ENCODE measurements at regions not wholly inside any gene's neighbourhood (a gene's known extent, or its start where the extent isn't known, plus 50 kb on each side); places are given as distances from the start of the nearest gene placed in this dataset.

DNA sequence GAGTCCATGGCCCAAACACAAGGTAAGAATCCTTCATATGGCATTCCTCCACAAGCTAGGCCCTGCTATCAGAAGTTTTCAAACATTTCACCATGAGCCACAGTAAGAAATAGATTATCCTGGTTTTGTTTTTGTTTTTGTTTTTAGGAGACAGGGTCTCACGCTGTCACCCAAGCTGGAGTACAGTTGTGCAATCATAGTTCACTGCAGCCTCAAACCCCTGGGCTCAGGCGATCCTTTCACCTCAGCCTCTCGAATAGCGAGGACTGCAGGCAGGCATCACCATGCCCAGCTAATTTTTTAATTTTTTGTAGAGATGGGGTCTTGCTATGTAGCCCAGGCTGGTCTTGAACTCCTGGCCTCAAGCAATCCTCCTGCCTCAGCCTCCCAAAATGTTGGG lies 218.8 kb downstream of the TOMM20 start (continued):
- TF ChIP-seq ZNF592 (IDR thresholded peaks at IDR 0.05) (no peak), DDX20 (tag; IDR thresholded peaks at IDR 0.05; ENCODE audit: low read depth) (no peak), CEBPG (CRISPR knock-in tag; IDR thresholded peaks at IDR 0.05) (no peak), CEBPG (tag; conservative IDR thresholded peaks at IDR 0.05 in 1 of 2, IDR thresholded peaks at IDR 0.05 in 1 of 2) (peak in 1 of 2 experiments; percentile 21; a peak in 2 of 4 replicates), KAT7 (CRISPR knock-in tag; IDR thresholded peaks at IDR 0.05; ENCODE audit: borderline replicate concordance) (no peak)

- no peak overlapping the region for H3K27ac ChIP-seq (ENCODE audit: extremely low read depth, low read depth, low read length)
- WGBS (ENCODE audit: insufficient coverage, low coverage, missing lambda C conversion rate) = 36% methylated on average over 1 of the region's 1 CpG
- CTCF ChIA-PET (ENCODE audit: low intra/inter-chr PET ratio) = no interaction called here
Measured at GRCh38 chr1:234909307-234909810, 219.3 kb downstream of the TOMM20 start.

More at GRCh38 chr1:234909307-234909810, 219.3 kb downstream of the TOMM20 start:
- H3K9me1 ChIP-seq (ENCODE audit: control insufficient read depth, insufficient read depth, low read length) = no peaks in the 10 kb centered on the region
- H2AFZ ChIP-seq (ENCODE audit: low read depth, low read length) = no peak overlapping the region
- H3K36me3 ChIP-seq (ENCODE audit: control insufficient read depth, insufficient read depth, low read length) = no peaks in the 10 kb centered on the region
- H3K4me3 ChIP-seq = no peak overlapping the region
- intact Hi-C loops (cut with micrococcal nuclease) = no loop called here
- no peaks in the 10 kb centered on the region; a peak in 1 of 5 replicates for H3K4me1 ChIP-seq (replicated peaks in 1 of 2; ENCODE audit: control insufficient read depth in 2 of 2, insufficient read depth in 2 of 2, low read length in 2 of 2)
- POLR2A ChIA-PET = interaction anchor here (0.7 to 1.4 kb wide), 3 partner anchors 13 to 422 kb away, joined by 3 read pairs; no protein-coding TSS in a partner anchor
- H4K20me1 ChIP-seq (replicated peaks; ENCODE audit: control insufficient read depth, insufficient read depth, low read length) = no peaks in the 10 kb centered on the region
- no peaks in the 10 kb centered on the region for H3K27me3 ChIP-seq (ENCODE audit: control insufficient read depth in 2 of 2, insufficient read depth in 2 of 2, low read length in 2 of 2)
- H3K4me2 ChIP-seq (ENCODE audit: insufficient read depth, low read length) = no peak overlapping the region
- H3K9ac ChIP-seq (ENCODE audit: insufficient read depth in 1 of 2, low read depth in 2 of 2, low read length in 2 of 2) = no peak overlapping the region
- FAIRE-seq (no peak), ATAC-seq (no peak), DNase-seq (ENCODE audit: extremely low read depth in 1 of 4, low spot score in 3 of 4) (no peak)
- in situ Hi-C loops (cut with MboI) = no loop called here
- no peaks in the 10 kb centered on the region for H3K79me2 ChIP-seq (ENCODE audit: control insufficient read depth, insufficient read depth, low read length)
- no peaks in the 10 kb centered on the region for H3K9me3 ChIP-seq (replicated peaks; ENCODE audit: control insufficient read depth, insufficient read depth, low read depth, low read length)
- TF ChIP-seq NUFIP1 (IDR thresholded peaks at IDR 0.05; ENCODE audit: partially characterized antibody) (no peak), ZNF316 (IDR thresholded peaks at IDR 0.05) (peak; percentile 72; the same call in 1 of the 2 replicates), MYC (IDR thresholded peaks at IDR 0.05; ENCODE audit: low read depth, low read length) (no peak), MYC (CRISPR knock-in tag; IDR thresholded peaks at IDR 0.05; ENCODE audit: borderline replicate concordance, low read depth) (no peak), C11orf30 (IDR thresholded peaks at IDR 0.05; ENCODE audit: low read depth) (peak; percentile 47; the same call in 1 of the 2 replicates), TCFL5 (CRISPR knock-in tag; conservative IDR thresholded peaks at IDR 0.05) (no peak)
- TF ChIP-seq, protein P1, sequence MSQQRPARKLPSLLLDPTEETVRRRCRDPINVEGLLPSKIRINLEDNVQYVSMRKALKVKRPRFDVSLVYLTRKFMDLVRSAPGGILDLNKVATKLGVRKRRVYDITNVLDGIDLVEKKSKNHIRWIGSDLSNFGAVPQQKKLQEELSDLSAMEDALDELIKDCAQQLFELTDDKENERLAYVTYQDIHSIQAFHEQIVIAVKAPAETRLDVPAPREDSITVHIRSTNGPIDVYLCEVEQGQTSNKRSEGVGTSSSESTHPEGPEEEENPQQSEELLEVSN (IDR thresholded peaks at IDR 0.05; ENCODE audit: borderline replicate concordance in 1 of 2, extremely low read depth in 1 of 2, insufficient read depth in 1 of 2, insufficient read length in 1 of 2, low read depth in 1 of 2, low read length in 1 of 2, poor library complexity in 1 of 2, severe bottlenecking in 1 of 2) = no peak
- BruUV-seq (replicated peaks) = no TSS peak

Data from K562 (cell line).